ENCODE measurements at regions not wholly inside any gene's neighbourhood (a gene's known extent, or its start where the extent isn't known, plus 50 kb on each side); places are given as distances from the start of the nearest gene placed in this dataset.

GRCh38 chr9:129235041-129235930 is 57.2 kb upstream of the IER5L start:
- TF ChIP-seq, protein P1, sequence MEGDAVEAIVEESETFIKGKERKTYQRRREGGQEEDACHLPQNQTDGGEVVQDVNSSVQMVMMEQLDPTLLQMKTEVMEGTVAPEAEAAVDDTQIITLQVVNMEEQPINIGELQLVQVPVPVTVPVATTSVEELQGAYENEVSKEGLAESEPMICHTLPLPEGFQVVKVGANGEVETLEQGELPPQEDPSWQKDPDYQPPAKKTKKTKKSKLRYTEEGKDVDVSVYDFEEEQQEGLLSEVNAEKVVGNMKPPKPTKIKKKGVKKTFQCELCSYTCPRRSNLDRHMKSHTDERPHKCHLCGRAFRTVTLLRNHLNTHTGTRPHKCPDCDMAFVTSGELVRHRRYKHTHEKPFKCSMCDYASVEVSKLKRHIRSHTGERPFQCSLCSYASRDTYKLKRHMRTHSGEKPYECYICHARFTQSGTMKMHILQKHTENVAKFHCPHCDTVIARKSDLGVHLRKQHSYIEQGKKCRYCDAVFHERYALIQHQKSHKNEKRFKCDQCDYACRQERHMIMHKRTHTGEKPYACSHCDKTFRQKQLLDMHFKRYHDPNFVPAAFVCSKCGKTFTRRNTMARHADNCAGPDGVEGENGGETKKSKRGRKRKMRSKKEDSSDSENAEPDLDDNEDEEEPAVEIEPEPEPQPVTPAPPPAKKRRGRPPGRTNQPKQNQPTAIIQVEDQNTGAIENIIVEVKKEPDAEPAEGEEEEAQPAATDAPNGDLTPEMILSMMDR (IDR thresholded peaks at IDR 0.05; ENCODE audit: extremely low read depth in 1 of 2, insufficient read depth in 1 of 2, low read depth in 1 of 2, low read length in 2 of 2) = no peak
- TF ChIP-seq EZH2 (IDR thresholded peaks at IDR 0.05; ENCODE audit: borderline replicate concordance, low read depth, low read length, severe bottlenecking) = no peak

All from endothelial cell of umbilical vein (primary cell).